PC-3 (cell line): ENCODE measurements at regions not wholly inside any gene's neighbourhood (a gene's known extent, or its start where the extent isn't known, plus 50 kb on each side); places are given as distances from the start of the nearest gene placed in this dataset.

Source experiments
- ATAC-seq: fragments of 200-7000 bp; cut with Tn5 transposase; 2 replicates; pipeline ENCODE4 v1.9.1; 2020; ENCODE audit warnings: mild to moderate bottlenecking, moderate library complexity
- BruUV-seq: library from RNA; stranded (reverse); fragments of 400-500 nt; replicated peaks from 2 replicates; lab custom pipeline; 2021; lab: Mats Ljungman, UMichigan
- CTCF ChIA-PET: fragments of 300-600 bp; sonication (Branson Sonifier 250); formaldehyde crosslinking; loops from one replicate; lab custom pipeline; 2022; ENCODE audit warnings: antibody characterized with exemption; lab: Charles Lee
- POLR2A ChIA-PET: fragments of 300-600 bp; sonication (Branson Sonifier 250); formaldehyde crosslinking; loops from one replicate; lab custom pipeline; 2022; ENCODE audit warnings: antibody characterized with exemption; ENCODE audit not compliant: unreplicated experiment; lab: Charles Lee
- DNase-seq: peaks from one replicate; pipeline ENCODE4 v3.0.0-alpha.2; 2015
- H2AFZ ChIP-seq: fragments of 300-600 bp; sonication (generic); 2 replicates; pipeline ENCODE4 v1.6.0; 2016; ENCODE audit warnings: antibody characterized with exemption, low read length
- H3F3A ChIP-seq: fragments of 300-600 bp; sonication (generic); one replicate; pipeline ENCODE4 v1.6.0; 2017; ENCODE audit warnings: antibody characterized with exemption, low read length, control low read depth, mild to moderate bottlenecking; ENCODE audit not compliant: unreplicated experiment
- H3K27ac ChIP-seq: fragments of 300-600 bp; sonication (generic); 2 replicates; pipeline ENCODE4 v1.5.1; 2016; ENCODE audit warnings: mild to moderate bottlenecking, low read length
- H3K27me3 ChIP-seq: fragments of 300-600 bp; sonication (generic); 2 replicates; pipeline ENCODE4 v1.6.1; 2016; ENCODE audit warnings: low read length, mixed read lengths
- H3K36me3 ChIP-seq: fragments of 300-600 bp; sonication (generic); 2 replicates; pipeline ENCODE4 v1.6.1; 2016; ENCODE audit warnings: low read depth, mixed run types, low read length, mixed read lengths
- H3K4me1 ChIP-seq: fragments of 300-600 bp; sonication (generic); 2 replicates; pipeline ENCODE4 v1.5.1; 2016; ENCODE audit warnings: low read length; ENCODE audit not compliant: insufficient read depth
- H3K4me2 ChIP-seq: fragments of 300-600 bp; sonication (generic); 2 replicates; pipeline ENCODE4 v1.6.0; 2016; ENCODE audit warnings: low read length
- H3K4me3 ChIP-seq: fragments of 300-600 bp; sonication (generic); 2 replicates; pipeline ENCODE4 v1.5.1; 2016; ENCODE audit warnings: mild to moderate bottlenecking, low read length, mixed read lengths
- H3K79me2 ChIP-seq: fragments of 300-600 bp; sonication (generic); 2 replicates; pipeline ENCODE4 v1.6.1; 2017; ENCODE audit warnings: low read length, mixed read lengths
- H3K9ac ChIP-seq: fragments of 300-600 bp; sonication (generic); 2 replicates; pipeline ENCODE4 v1.6.0; 2016; ENCODE audit warnings: mild to moderate bottlenecking, low read length
- H3K9me2 ChIP-seq: fragments of 300-600 bp; sonication (generic); replicated peaks from 2 replicates; pipeline ENCODE4 v1.6.1; 2016; ENCODE audit warnings: mixed run types, low read length, mixed read lengths
- H3K9me3 ChIP-seq: fragments of 300-600 bp; sonication (generic); 2 replicates; pipeline ENCODE4 v1.6.1; 2016; ENCODE audit warnings: low read length, mixed read lengths
- H4K20me1 ChIP-seq: fragments of 300-600 bp; sonication (generic); 2 replicates; pipeline ENCODE4 v1.6.1; 2016; ENCODE audit warnings: low read length, mixed read lengths
- EZH2 ChIP-seq: fragments of 300-600 bp; sonication (generic); IDR thresholded peaks from one replicate; pipeline ENCODE4 v1.6.1; 2017; ENCODE audit warnings: antibody characterized with exemption, mild to moderate bottlenecking, low read length; ENCODE audit not compliant: unreplicated experiment
- EZH2phosphoT487 ChIP-seq: fragments of 300-600 bp; sonication (generic); IDR thresholded peaks from 2 replicates; pipeline ENCODE4 v1.6.1; 2018; ENCODE audit warnings: mild to moderate bottlenecking, antibody characterized with exemption, low read length, borderline replicate concordance
- intact Hi-C: fragments of 100-400 bp; cut with micrococcal nuclease; formaldehyde crosslinking; loops from 2 replicates; pipeline ENCODE4 v1.9.0; 2023
- TF ChIP-seq, protein P1 (sequence below): fragments of 300-600 bp; sonication (generic); conservative IDR thresholded peaks from 2 replicates; pipeline ENCODE4 v1.5.1; 2017; ENCODE audit warnings: antibody characterized with exemption, low read depth, mild to moderate bottlenecking, low read length

DNA sequence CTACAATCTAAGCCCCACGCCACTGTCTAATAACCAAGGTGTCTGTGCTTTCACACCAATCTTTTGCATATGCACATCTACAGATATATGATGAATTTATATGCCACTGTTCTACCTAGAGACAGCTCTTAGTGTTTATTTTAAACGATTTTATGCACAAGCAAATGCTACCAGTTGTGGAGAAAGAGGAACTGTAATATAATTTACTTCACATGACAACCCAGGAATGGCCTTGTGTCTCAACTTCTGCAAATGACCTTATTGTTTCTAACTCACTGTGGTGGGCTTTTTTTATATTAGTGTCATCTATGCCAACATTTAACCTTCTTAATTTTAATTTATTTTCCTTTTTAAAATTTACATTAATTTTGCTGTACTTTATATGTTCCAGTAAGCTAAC, 531.1 kb upstream of the TLE4 start:
- Histone ChIP-seq H3K9ac (no peak overlapping the region), H3K27me3 (no peaks in the 10 kb centered on the region), H3K4me3 (no peak overlapping the region), H3K4me2 (no peak overlapping the region), H3K36me3 (no peaks in the 10 kb centered on the region), H3K4me1 (no peaks in the 10 kb centered on the region), H4K20me1 (no peaks in the 10 kb centered on the region), H3K27ac (no peak overlapping the region), H3F3A (no peaks in the 10 kb centered on the region), H3K79me2 (no peaks in the 10 kb centered on the region), H2AFZ (no peak overlapping the region), H3K9me2 (no peaks in the 10 kb centered on the region), H3K9me3 (no peaks in the 10 kb centered on the region)
- BruUV-seq = no TSS peak
- DNase-seq (no peak), ATAC-seq (no peak)
- ChIA-PET POLR2A (no interaction called here), CTCF (no interaction called here)
- intact Hi-C loops = no loop called here
- TF ChIP-seq, protein P1, sequence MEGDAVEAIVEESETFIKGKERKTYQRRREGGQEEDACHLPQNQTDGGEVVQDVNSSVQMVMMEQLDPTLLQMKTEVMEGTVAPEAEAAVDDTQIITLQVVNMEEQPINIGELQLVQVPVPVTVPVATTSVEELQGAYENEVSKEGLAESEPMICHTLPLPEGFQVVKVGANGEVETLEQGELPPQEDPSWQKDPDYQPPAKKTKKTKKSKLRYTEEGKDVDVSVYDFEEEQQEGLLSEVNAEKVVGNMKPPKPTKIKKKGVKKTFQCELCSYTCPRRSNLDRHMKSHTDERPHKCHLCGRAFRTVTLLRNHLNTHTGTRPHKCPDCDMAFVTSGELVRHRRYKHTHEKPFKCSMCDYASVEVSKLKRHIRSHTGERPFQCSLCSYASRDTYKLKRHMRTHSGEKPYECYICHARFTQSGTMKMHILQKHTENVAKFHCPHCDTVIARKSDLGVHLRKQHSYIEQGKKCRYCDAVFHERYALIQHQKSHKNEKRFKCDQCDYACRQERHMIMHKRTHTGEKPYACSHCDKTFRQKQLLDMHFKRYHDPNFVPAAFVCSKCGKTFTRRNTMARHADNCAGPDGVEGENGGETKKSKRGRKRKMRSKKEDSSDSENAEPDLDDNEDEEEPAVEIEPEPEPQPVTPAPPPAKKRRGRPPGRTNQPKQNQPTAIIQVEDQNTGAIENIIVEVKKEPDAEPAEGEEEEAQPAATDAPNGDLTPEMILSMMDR = no peak
- TF ChIP-seq EZH2phosphoT487 = no peak
- no peak for TF ChIP-seq EZH2

- Histone ChIP-seq H3K27me3 (no peaks in the 10 kb centered on the region), H4K20me1 (no peaks in the 10 kb centered on the region), H3K9ac (no peak overlapping the region), H2AFZ (no peak overlapping the region), H3K9me2 (no peaks in the 10 kb centered on the region), H3F3A (no peaks in the 10 kb centered on the region), H3K79me2 (no peaks in the 10 kb centered on the region), H3K27ac (no peak overlapping the region), H3K9me3 (no peaks in the 10 kb centered on the region), H3K4me2 (no peak overlapping the region), H3K4me1 (no peaks in the 10 kb centered on the region), H3K4me3 (no peak overlapping the region), H3K36me3 (no peaks in the 10 kb centered on the region)
- TF ChIP-seq EZH2phosphoT487 = no peak
- TF ChIP-seq, protein P1 = no peak
- no peak for TF ChIP-seq EZH2
- POLR2A ChIA-PET = no interaction called here
- BruUV-seq = no TSS peak
- CTCF ChIA-PET = no interaction called here
- DNase-seq (no peak), ATAC-seq (no peak)
- intact Hi-C loops = no loop called here
Observed at GRCh38 chr9:79041266-79041665, 530.5 kb upstream of the TLE4 start.

DNA sequence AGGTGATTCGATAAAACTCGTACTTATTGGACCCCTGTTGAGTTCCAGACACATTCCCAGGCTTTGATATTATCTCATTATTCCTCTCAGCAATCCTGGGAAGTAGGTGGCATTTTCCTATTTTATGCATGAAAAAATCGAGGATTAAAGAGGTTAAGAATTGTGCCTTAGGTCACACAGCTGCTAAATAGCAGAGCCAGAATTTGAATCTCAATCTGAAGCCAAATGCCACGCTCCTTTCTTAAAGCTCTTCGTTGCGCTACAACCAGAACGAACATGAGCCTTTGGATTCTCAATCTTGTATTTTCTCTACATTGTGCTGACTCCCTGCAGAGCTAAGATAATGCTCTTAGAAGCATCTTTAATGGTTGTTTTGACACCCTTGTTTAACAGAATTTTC, 527.8 kb upstream of the TLE4 start:
- no peak for DNase-seq

More for the DNA sequence above, 527.8 kb upstream of the TLE4 start:
- Histone ChIP-seq H3K27me3 (no peaks in the 10 kb centered on the region), H3K79me2 (no peaks in the 10 kb centered on the region), H3K36me3 (no peaks in the 10 kb centered on the region), H3K4me2 (no peak overlapping the region), H2AFZ (no peak overlapping the region), H3K4me1 (no peaks in the 10 kb centered on the region), H3K4me3 (no peak overlapping the region), H3K9me2 (no peaks in the 10 kb centered on the region), H3K27ac (no peak overlapping the region), H3K9ac (no peak overlapping the region), H3F3A (no peaks in the 10 kb centered on the region), H4K20me1 (no peaks in the 10 kb centered on the region), H3K9me3 (no peaks in the 10 kb centered on the region)
- TF ChIP-seq, protein P1 = no peak
- no peak for TF ChIP-seq EZH2phosphoT487
- TF ChIP-seq EZH2 = no peak
- ATAC-seq = no peak
- ChIA-PET CTCF (no interaction called here), POLR2A (no interaction called here)
- BruUV-seq = no TSS peak
- intact Hi-C loops = no loop called here
